ENCODE measurements at regions not wholly inside any gene's neighbourhood (a gene's known extent, or its start where the extent isn't known, plus 50 kb on each side); places are given as distances from the start of the nearest gene placed in this dataset.
"Not testable (repeated sequence)": the region's sequence is repeated elsewhere in the genome, so short reads cannot be mapped to it uniquely, and the experiment has no call there.

DNA sequence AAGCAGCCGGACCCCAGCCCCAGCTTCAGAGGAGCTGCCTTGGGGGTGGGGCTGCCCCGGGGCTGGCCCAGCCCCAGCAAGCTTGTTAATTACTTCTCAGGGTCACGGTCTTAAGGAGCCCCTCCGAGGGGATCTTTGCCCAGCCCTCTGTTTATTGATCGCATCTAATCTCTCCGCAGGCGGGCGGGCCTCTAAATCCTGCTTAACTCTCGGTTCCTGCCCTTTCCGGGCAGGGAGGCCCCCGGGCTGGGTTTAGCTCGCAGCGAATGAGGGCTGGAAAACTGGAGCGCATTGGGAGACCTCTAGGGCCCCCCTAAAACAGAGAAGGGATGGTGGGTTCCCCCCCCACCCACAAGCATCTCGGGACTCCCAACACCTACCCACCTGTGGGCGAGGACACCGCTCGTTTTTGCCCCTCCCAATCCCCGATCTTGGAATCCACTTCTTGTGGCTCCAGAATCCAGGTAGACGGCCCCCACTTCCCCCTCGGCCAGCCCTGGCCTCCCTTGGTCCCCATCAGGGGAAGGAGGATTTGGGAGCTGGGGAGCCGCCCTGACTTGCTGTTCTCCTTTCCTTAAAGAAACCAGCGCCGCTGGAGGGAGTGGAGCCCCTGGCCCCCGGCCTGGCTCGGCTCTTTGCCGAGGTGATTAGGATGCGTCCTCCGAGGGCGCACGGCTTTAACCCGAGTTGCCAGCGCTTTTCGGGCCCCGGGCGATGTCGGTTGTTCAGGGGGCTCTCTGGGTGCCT is 59.5 kb upstream of the ADGRL1 start:
- no peak for TF ChIP-seq JUND (IDR thresholded peaks at IDR 0.05; ENCODE audit: low read depth)
- no peak for DNase-seq (ENCODE audit: low read depth in 1 of 2, low spot score in 1 of 2)
- in situ Hi-C loops (cut with HindIII; ENCODE audit: low pct_unique_long_range_greater_than_20kb, low sequenced_read_pairs), result no loop called here

DNA sequence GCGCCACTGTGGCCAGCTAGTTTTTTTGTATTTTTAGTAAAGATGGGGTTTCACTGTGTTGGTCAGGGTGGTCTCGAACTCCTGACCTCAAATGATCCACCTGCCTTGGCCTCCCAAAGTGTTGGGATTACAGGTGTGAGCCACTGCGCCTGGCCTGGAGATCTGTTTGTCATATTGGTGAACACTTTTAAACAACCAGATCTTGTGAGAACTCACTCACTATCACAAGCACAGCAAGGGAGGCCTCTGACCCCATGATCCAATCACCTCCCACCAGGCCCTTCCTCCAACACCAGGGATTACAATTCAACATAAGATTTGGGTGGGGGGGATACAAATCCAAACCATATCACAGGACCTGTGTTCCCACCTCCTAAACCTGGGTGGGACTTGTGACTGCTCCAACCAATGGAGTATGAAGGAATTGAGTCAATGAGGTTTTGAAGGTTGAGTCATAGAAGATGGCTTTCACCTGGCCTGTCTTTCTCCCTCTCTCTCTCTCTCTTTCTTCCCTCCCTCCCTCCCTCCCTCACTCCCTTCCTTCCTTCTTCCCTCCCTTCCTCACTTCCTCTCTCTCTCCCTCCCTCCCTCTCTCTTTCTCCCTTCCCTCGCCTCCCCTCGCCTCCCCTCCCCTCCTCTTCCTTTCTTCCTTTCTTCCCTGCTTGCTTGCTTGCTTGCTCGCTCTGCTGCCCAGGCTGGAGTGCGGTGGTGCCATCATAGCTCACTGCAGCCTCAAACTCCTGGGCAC is 50.1 kb upstream of the ADGRL1 start:
- DNase-seq (ENCODE audit: low read depth in 1 of 2, low spot score in 1 of 2); in situ Hi-C loops (cut with HindIII; ENCODE audit: low pct_unique_long_range_greater_than_20kb, low sequenced_read_pairs): not testable (repeated sequence)

Measured in T47D (cell line).